ENCODE measurements at regions not wholly inside any gene's neighbourhood (a gene's known extent, or its start where the extent isn't known, plus 50 kb on each side); places are given as distances from the start of the nearest gene placed in this dataset.

DNA sequence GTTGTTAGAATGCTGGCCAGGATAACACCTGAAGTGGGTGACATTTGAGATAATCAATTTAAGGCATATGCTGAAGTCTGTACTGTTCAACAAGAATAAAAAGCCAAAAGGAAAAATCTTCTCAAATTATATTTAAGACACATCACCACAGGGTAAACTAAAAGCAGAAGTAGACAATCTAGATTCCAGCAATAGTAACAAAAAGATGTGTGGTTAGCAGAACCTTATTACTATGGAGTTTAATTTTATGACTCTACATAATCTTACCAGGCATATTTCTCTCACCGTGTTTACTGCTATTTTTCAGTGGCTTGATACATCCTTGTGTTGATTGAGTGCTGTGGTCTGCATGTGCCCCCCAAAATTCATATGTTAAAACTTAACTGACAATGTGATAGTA, 300.4 kb upstream of the ZP4 start:
- TF ChIP-seq, protein P1, sequence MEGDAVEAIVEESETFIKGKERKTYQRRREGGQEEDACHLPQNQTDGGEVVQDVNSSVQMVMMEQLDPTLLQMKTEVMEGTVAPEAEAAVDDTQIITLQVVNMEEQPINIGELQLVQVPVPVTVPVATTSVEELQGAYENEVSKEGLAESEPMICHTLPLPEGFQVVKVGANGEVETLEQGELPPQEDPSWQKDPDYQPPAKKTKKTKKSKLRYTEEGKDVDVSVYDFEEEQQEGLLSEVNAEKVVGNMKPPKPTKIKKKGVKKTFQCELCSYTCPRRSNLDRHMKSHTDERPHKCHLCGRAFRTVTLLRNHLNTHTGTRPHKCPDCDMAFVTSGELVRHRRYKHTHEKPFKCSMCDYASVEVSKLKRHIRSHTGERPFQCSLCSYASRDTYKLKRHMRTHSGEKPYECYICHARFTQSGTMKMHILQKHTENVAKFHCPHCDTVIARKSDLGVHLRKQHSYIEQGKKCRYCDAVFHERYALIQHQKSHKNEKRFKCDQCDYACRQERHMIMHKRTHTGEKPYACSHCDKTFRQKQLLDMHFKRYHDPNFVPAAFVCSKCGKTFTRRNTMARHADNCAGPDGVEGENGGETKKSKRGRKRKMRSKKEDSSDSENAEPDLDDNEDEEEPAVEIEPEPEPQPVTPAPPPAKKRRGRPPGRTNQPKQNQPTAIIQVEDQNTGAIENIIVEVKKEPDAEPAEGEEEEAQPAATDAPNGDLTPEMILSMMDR (conservative IDR thresholded peaks at IDR 0.05; ENCODE audit: low read length): no peak
- TF ChIP-seq EZH2phosphoT487 (IDR thresholded peaks at IDR 0.05; ENCODE audit: borderline replicate concordance, low read depth, low read length): no peak

Data from OCI-LY7 (cell line).